ENCODE measurements at regions not wholly inside any gene's neighbourhood (a gene's known extent, or its start where the extent isn't known, plus 50 kb on each side); places are given as distances from the start of the nearest gene placed in this dataset.

- TF ChIP-seq, protein P1, sequence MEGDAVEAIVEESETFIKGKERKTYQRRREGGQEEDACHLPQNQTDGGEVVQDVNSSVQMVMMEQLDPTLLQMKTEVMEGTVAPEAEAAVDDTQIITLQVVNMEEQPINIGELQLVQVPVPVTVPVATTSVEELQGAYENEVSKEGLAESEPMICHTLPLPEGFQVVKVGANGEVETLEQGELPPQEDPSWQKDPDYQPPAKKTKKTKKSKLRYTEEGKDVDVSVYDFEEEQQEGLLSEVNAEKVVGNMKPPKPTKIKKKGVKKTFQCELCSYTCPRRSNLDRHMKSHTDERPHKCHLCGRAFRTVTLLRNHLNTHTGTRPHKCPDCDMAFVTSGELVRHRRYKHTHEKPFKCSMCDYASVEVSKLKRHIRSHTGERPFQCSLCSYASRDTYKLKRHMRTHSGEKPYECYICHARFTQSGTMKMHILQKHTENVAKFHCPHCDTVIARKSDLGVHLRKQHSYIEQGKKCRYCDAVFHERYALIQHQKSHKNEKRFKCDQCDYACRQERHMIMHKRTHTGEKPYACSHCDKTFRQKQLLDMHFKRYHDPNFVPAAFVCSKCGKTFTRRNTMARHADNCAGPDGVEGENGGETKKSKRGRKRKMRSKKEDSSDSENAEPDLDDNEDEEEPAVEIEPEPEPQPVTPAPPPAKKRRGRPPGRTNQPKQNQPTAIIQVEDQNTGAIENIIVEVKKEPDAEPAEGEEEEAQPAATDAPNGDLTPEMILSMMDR (conservative IDR thresholded peaks at IDR 0.05; ENCODE audit: low read length) = no peak
- no peak for TF ChIP-seq EZH2phosphoT487 (IDR thresholded peaks at IDR 0.05; ENCODE audit: borderline replicate concordance, low read depth, low read length)
Measured at GRCh38 chr11:26264266-26264665, 67.7 kb upstream of the ANO3 start.
